HG02884 (cell line): ENCODE measurements at regions not wholly inside any gene's neighbourhood (a gene's known extent, or its start where the extent isn't known, plus 50 kb on each side); places are given as distances from the start of the nearest gene placed in this dataset.

Experiments
- ATAC-seq: cut with Tn5 transposase; IDR thresholded peaks from one replicate; pipeline ENCODE4 v1.9.1; 2021; ENCODE audit warnings: mild to moderate bottlenecking, moderate library complexity; ENCODE audit not compliant: unreplicated experiment

- ATAC-seq, result no peak
Measured at GRCh38 chr11:15723966-15724365, 609.2 kb downstream of the INSC start.

- no peak for ATAC-seq
Measured at GRCh38 chr11:15724601-15725000, 609.9 kb downstream of the INSC start.

GRCh38 chr11:15725246-15725645, 610.5 kb downstream of the INSC start:
- no peak for ATAC-seq

GRCh38 chr11:15726221-15726746, 611.6 kb downstream of the INSC start:
- ATAC-seq, result no peak

- no peak for ATAC-seq
Measured at GRCh38 chr11:15726893-15727519, 612.3 kb downstream of the INSC start.

- no peak for ATAC-seq
Measured at GRCh38 chr11:15727520-15727914, 612.8 kb downstream of the INSC start.

GRCh38 chr11:15728207-15728606, 613.5 kb downstream of the INSC start:
- ATAC-seq, result no peak

GRCh38 chr11:15730263-15730994, 615.7 kb downstream of the INSC start:
- no peak for ATAC-seq

GRCh38 chr11:15730995-15731385, 616.3 kb downstream of the INSC start:
- no peak for ATAC-seq

- no peak for ATAC-seq
Measured at GRCh38 chr11:15735706-15736105, 620.6 kb downstream of the SOX6 start.

GRCh38 chr11:15737320-15737719, 619.0 kb downstream of the SOX6 start:
- no peak for ATAC-seq

GRCh38 chr11:15738931-15739330, 617.4 kb downstream of the SOX6 start:
- no peak for ATAC-seq

GRCh38 chr11:15742626-15743519, 613.5 kb downstream of the SOX6 start:
- no peak for ATAC-seq

GRCh38 chr11:15744693-15745092, 611.7 kb downstream of the SOX6 start:
- ATAC-seq, result no peak

- ATAC-seq, result no peak
Measured at GRCh38 chr11:15745266-15745665, 611.1 kb downstream of the SOX6 start.

GRCh38 chr11:15747671-15748070, 608.7 kb downstream of the SOX6 start:
- ATAC-seq, result no peak

GRCh38 chr11:15748132-15748531, 608.2 kb downstream of the SOX6 start:
- ATAC-seq, result no peak

GRCh38 chr11:15748741-15749140, 607.6 kb downstream of the SOX6 start:
- no peak for ATAC-seq

- ATAC-seq, result no peak
Measured at GRCh38 chr11:15750535-15751308, 605.6 kb downstream of the SOX6 start.

GRCh38 chr11:15754221-15754620, 602.1 kb downstream of the SOX6 start:
- no peak for ATAC-seq
